Smooth muscle cell (in vitro differentiated cells): ENCODE measurements at regions not wholly inside any gene's neighbourhood (a gene's known extent, or its start where the extent isn't known, plus 50 kb on each side); places are given as distances from the start of the nearest gene placed in this dataset.

ENCODE experiments used
- DNase-seq: peaks from one replicate; lab custom pipeline; 2025; ENCODE audit not compliant: unreplicated experiment; lab: John Stamatoyannopoulos, UW
- H2AFZ ChIP-seq: fragments of 200-600 bp; sonication (generic); 2 replicates; pipeline ENCODE4 v1.6.0; 2016; ENCODE audit warnings: antibody characterized with exemption, low read depth, mild to moderate bottlenecking
- H3F3A ChIP-seq: fragments of 200-600 bp; sonication (generic); 2 replicates; pipeline ENCODE4 v1.6.0; 2017; ENCODE audit warnings: antibody characterized with exemption, low read depth
- H3K27ac ChIP-seq: fragments of 200-600 bp; sonication (generic); 2 replicates; pipeline ENCODE4 v1.5.1; 2016; ENCODE audit warnings: low read depth, mild to moderate bottlenecking
- H3K27me3 ChIP-seq: fragments of 200-600 bp; sonication (generic); 2 replicates; pipeline ENCODE4 v1.6.1; 2016; ENCODE audit warnings: low read depth, mild to moderate bottlenecking
- H3K36me3 ChIP-seq: fragments of 200-600 bp; sonication (generic); 2 replicates; pipeline ENCODE4 v1.5.1; 2016; ENCODE audit warnings: low read depth
- H3K4me1 ChIP-seq: fragments of 200-600 bp; sonication (generic); 2 replicates; pipeline ENCODE4 v1.5.1; 2016; ENCODE audit warnings: low read depth
- H3K4me2 ChIP-seq: fragments of 200-600 bp; sonication (generic); 2 replicates; pipeline ENCODE4 v1.6.0; 2016; ENCODE audit warnings: mild to moderate bottlenecking
- H3K4me3 ChIP-seq: fragments of 200-600 bp; sonication (generic); 2 replicates; pipeline ENCODE4 v1.5.1; 2016; ENCODE audit warnings: mild to moderate bottlenecking
- H3K79me2 ChIP-seq: fragments of 200-600 bp; sonication (generic); 2 replicates; pipeline ENCODE4 v1.6.0; 2016; ENCODE audit warnings: low read depth, mild to moderate bottlenecking
- H3K9ac ChIP-seq: fragments of 200-600 bp; sonication (generic); 2 replicates; pipeline ENCODE4 v1.6.0; 2016; ENCODE audit warnings: low read depth
- H3K9me3 ChIP-seq: fragments of 200-600 bp; sonication (generic); replicated peaks from 2 replicates; pipeline ENCODE4 v1.5.1; 2016; ENCODE audit warnings: low read depth
- H4K20me1 ChIP-seq: fragments of 200-600 bp; sonication (generic); 2 replicates; pipeline ENCODE4 v1.6.0; 2016; ENCODE audit warnings: low read depth
- CTCF ChIP-seq: fragments of 200-600 bp; sonication (generic); IDR thresholded peaks from 2 replicates; pipeline ENCODE4 v1.5.1; 2017; ENCODE audit warnings: borderline replicate concordance, mild to moderate bottlenecking, antibody characterized with exemption; ENCODE audit not compliant: insufficient read depth, poor library complexity, severe bottlenecking
- WGBS: methylation state at CpG from one replicate; pipeline ENCODE4 v1.1.7; 2016; ENCODE audit warnings: low lambda C conversion rate; 5-methylcytosine and 5-hydroxymethylcytosine counted together

- Histone ChIP-seq H3K27ac (no peak overlapping the region), H3K79me2 (no peaks in the 10 kb centered on the region), H3K36me3 (no peaks in the 10 kb centered on the region), H3K4me2 (no peak overlapping the region), H3K9ac (no peak overlapping the region), H2AFZ (no peak overlapping the region), H3F3A (no peaks in the 10 kb centered on the region), H4K20me1 (no peaks in the 10 kb centered on the region), H3K4me3 (no peak overlapping the region), H3K27me3 (no peaks in the 10 kb centered on the region), H3K9me3 (no peaks in the 10 kb centered on the region), H3K4me1 (no peaks in the 10 kb centered on the region)
- WGBS, result 99% methylated on average over 2 of the region's 2 CpGs
- TF ChIP-seq CTCF, result no peak
- DNase-seq, result no peak
Measured at GRCh38 chr9:13642646-13643045, 363.2 kb upstream of the MPDZ start.

- Histone ChIP-seq H4K20me1 (no peaks in the 10 kb centered on the region), H2AFZ (no peak overlapping the region), H3K4me3 (no peak overlapping the region), H3K9ac (no peak overlapping the region), H3K36me3 (no peaks in the 10 kb centered on the region), H3K9me3 (no peaks in the 10 kb centered on the region), H3F3A (no peaks in the 10 kb centered on the region), H3K4me2 (no peak overlapping the region), H3K79me2 (no peaks in the 10 kb centered on the region), H3K4me1 (no peaks in the 10 kb centered on the region), H3K27me3 (no peaks in the 10 kb centered on the region), H3K27ac (no peak overlapping the region)
- DNase-seq, result no peak
- TF ChIP-seq CTCF, result no peak
- 81% methylated on average over 4 of the region's 4 CpGs for WGBS
Measured at GRCh38 chr9:13629067-13629466, 349.6 kb upstream of the MPDZ start.

- WGBS, result 96% methylated on average over 1 of the region's 1 CpG
- H3K27ac ChIP-seq, result no peak overlapping the region
- DNase-seq, result no peak
- no peaks in the 10 kb centered on the region for H3F3A ChIP-seq
- H3K4me2 ChIP-seq, result no peak overlapping the region
- H3K9me3 ChIP-seq, result no peaks in the 10 kb centered on the region
- H3K27me3 ChIP-seq, result no peaks in the 10 kb centered on the region
- no peaks in the 10 kb centered on the region for H4K20me1 ChIP-seq
- no peaks in the 10 kb centered on the region for H3K4me1 ChIP-seq
- no peak overlapping the region for H3K9ac ChIP-seq
- H2AFZ ChIP-seq, result no peak overlapping the region
- no peaks in the 10 kb centered on the region for H3K79me2 ChIP-seq
- no peaks in the 10 kb centered on the region for H3K36me3 ChIP-seq
- no peak overlapping the region for H3K4me3 ChIP-seq
- TF ChIP-seq CTCF, result no peak
Measured at GRCh38 chr9:13628526-13628925, 349.0 kb upstream of the MPDZ start.

GRCh38 chr9:13627502-13627901, 348.0 kb upstream of the MPDZ start:
- no peaks in the 10 kb centered on the region for H3K9me3 ChIP-seq
- no peaks in the 10 kb centered on the region for H3K79me2 ChIP-seq
- H3K9ac ChIP-seq, result no peak overlapping the region
- no peak overlapping the region for H3K4me2 ChIP-seq
- WGBS, result 97% methylated on average over 3 of the region's 3 CpGs
- no peak overlapping the region for H3K27ac ChIP-seq
- H4K20me1 ChIP-seq, result no peaks in the 10 kb centered on the region
- H3K4me3 ChIP-seq, result no peak overlapping the region
- H2AFZ ChIP-seq, result no peak overlapping the region
- no peaks in the 10 kb centered on the region for H3F3A ChIP-seq
- no peaks in the 10 kb centered on the region for H3K4me1 ChIP-seq
- no peaks in the 10 kb centered on the region for H3K36me3 ChIP-seq
- DNase-seq, result no peak
- H3K27me3 ChIP-seq, result no peaks in the 10 kb centered on the region
- no peak for TF ChIP-seq CTCF
